ENCODE measurements at regions not wholly inside any gene's neighbourhood (a gene's known extent, or its start where the extent isn't known, plus 50 kb on each side); places are given as distances from the start of the nearest gene placed in this dataset.
A peak's percentile ranks its signal among the peaks of the same experiment; 100 is the strongest.

DNA sequence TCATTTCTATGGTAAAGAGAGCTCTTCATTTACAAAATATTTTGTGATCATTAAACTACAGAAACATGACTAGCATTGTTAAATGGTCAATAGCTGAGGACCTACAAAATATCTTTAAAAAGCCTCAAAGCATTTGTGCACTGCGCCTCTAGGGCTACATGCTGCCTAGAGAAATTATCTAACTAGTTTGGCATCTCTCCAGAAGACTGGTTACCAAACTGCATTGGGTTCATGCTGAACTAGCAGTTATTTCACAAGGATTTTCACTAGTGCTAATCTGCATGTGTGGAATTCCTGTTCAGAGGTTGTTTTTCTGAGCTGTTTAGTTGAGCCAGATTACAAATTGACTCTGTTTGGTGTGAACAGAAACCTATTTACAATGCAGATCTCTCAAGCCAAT is 58.5 kb upstream of the PITX2 start:
- no peak overlapping the region for H3K9ac ChIP-seq (ENCODE audit: low read length in 3 of 3)
- FAIRE-seq (no peak), DNase-seq (peak in 2 of 5 donors; percentile 13 to 27)
- intact Hi-C loops (cut with DNase I): no loop called here
- no peak overlapping the region for H3K27ac ChIP-seq (ENCODE audit: low read depth in 2 of 2, low read length in 2 of 2)
- TF ChIP-seq, protein P1, sequence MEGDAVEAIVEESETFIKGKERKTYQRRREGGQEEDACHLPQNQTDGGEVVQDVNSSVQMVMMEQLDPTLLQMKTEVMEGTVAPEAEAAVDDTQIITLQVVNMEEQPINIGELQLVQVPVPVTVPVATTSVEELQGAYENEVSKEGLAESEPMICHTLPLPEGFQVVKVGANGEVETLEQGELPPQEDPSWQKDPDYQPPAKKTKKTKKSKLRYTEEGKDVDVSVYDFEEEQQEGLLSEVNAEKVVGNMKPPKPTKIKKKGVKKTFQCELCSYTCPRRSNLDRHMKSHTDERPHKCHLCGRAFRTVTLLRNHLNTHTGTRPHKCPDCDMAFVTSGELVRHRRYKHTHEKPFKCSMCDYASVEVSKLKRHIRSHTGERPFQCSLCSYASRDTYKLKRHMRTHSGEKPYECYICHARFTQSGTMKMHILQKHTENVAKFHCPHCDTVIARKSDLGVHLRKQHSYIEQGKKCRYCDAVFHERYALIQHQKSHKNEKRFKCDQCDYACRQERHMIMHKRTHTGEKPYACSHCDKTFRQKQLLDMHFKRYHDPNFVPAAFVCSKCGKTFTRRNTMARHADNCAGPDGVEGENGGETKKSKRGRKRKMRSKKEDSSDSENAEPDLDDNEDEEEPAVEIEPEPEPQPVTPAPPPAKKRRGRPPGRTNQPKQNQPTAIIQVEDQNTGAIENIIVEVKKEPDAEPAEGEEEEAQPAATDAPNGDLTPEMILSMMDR (IDR thresholded peaks at IDR 0.05; ENCODE audit: borderline replicate concordance, extremely low read depth, insufficient read depth): no peak
- no peaks in the 10 kb centered on the region for H3K4me1 ChIP-seq (ENCODE audit: control insufficient read depth in 2 of 3, insufficient read depth in 2 of 3, low read depth in 1 of 3, low read length in 3 of 3)
- no peak overlapping the region for H3K4me3 ChIP-seq (ENCODE audit: low read length in 3 of 3)
- no peaks in the 10 kb centered on the region for H3K27me3 ChIP-seq (ENCODE audit: control insufficient read depth, insufficient read depth, low read length)
- no peaks in the 10 kb centered on the region for H3K9me3 ChIP-seq (ENCODE audit: control insufficient read depth in 2 of 3, insufficient read depth in 1 of 3, low read length in 3 of 3)
- no peaks in the 10 kb centered on the region for H3K36me3 ChIP-seq (ENCODE audit: control insufficient read depth in 2 of 3, insufficient read depth in 3 of 3, low read length in 3 of 3)

GRCh38 chr4:110682311-110682710 is 59.4 kb upstream of the PITX2 start:
- FAIRE-seq (no peak), DNase-seq (peak in 1 of 5 donors; percentile 18)
- Histone ChIP-seq H3K36me3 (ENCODE audit: control insufficient read depth in 2 of 3, insufficient read depth in 3 of 3, low read length in 3 of 3) (no peaks in the 10 kb centered on the region), H3K9me3 (ENCODE audit: control insufficient read depth in 2 of 3, insufficient read depth in 1 of 3, low read length in 3 of 3) (no peaks in the 10 kb centered on the region), H3K4me1 (ENCODE audit: control insufficient read depth in 2 of 3, insufficient read depth in 2 of 3, low read depth in 1 of 3, low read length in 3 of 3) (no peaks in the 10 kb centered on the region), H3K27ac (ENCODE audit: low read depth in 2 of 2, low read length in 2 of 2) (no peak overlapping the region), H3K9ac (ENCODE audit: low read length in 3 of 3) (no peak overlapping the region), H3K4me3 (ENCODE audit: low read length in 3 of 3) (no peak overlapping the region), H3K27me3 (ENCODE audit: control insufficient read depth, insufficient read depth, low read length) (no peaks in the 10 kb centered on the region)
- intact Hi-C loops (cut with DNase I): no loop called here
- TF ChIP-seq, protein P1 (IDR thresholded peaks at IDR 0.05; ENCODE audit: borderline replicate concordance, extremely low read depth, insufficient read depth): no peak

- no peak for DNase-seq
- Histone ChIP-seq H3K9ac (ENCODE audit: low read length in 3 of 3) (no peak overlapping the region), H3K27me3 (ENCODE audit: control insufficient read depth, insufficient read depth, low read length) (no peaks in the 10 kb centered on the region), H3K27ac (ENCODE audit: low read depth in 2 of 2, low read length in 2 of 2) (no peak overlapping the region), H3K4me1 (ENCODE audit: control insufficient read depth in 2 of 3, insufficient read depth in 2 of 3, low read depth in 1 of 3, low read length in 3 of 3) (no peaks in the 10 kb centered on the region), H3K4me3 (ENCODE audit: low read length in 3 of 3) (no peak overlapping the region), H3K36me3 (ENCODE audit: control insufficient read depth in 2 of 3, insufficient read depth in 3 of 3, low read length in 3 of 3) (no peaks in the 10 kb centered on the region), H3K9me3 (ENCODE audit: control insufficient read depth in 2 of 3, insufficient read depth in 1 of 3, low read length in 3 of 3) (no peaks in the 10 kb centered on the region)
- no peak for FAIRE-seq
- TF ChIP-seq, protein P1 (IDR thresholded peaks at IDR 0.05; ENCODE audit: borderline replicate concordance, extremely low read depth, insufficient read depth): no peak
- intact Hi-C loops (cut with DNase I): no loop called here
These were observed 60.7 kb upstream of the PITX2 start for GRCh38 chr4:110683601-110684000.

DNA sequence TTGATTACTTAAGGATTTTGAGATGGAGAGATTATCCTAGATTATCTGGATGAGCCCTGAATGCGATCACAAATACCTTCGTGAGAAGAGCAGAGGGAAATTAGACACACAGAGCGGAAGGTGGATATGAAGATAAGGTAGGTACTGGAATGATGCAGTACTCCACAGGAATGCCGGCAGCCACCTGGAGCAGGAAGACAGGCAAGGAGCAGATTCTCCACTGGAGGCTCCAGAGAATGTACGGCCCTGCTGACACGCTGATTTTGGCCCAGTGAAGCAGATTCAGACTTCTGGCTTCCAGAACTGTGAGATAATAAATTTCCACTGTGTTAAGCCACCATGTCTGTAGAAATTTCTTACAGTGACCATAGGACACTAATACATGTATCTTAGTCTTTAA is 79.4 kb upstream of the PITX2 start:
- FAIRE-seq: no peak

More for the DNA sequence above, 79.4 kb upstream of the PITX2 start:
- Histone ChIP-seq H3K4me1 (ENCODE audit: control insufficient read depth in 2 of 3, insufficient read depth in 2 of 3, low read depth in 1 of 3, low read length in 3 of 3) (no peaks in the 10 kb centered on the region), H3K27ac (ENCODE audit: low read depth in 2 of 2, low read length in 2 of 2) (no peak overlapping the region), H3K4me3 (ENCODE audit: low read length in 3 of 3) (no peak overlapping the region), H3K27me3 (ENCODE audit: control insufficient read depth, insufficient read depth, low read length) (no peaks in the 10 kb centered on the region), H3K9me3 (ENCODE audit: control insufficient read depth in 2 of 3, insufficient read depth in 1 of 3, low read length in 3 of 3) (no peaks in the 10 kb centered on the region), H3K36me3 (ENCODE audit: control insufficient read depth in 2 of 3, insufficient read depth in 3 of 3, low read length in 3 of 3) (no peaks in the 10 kb centered on the region), H3K9ac (ENCODE audit: low read length in 3 of 3) (no peak overlapping the region)
- no peak for DNase-seq
- TF ChIP-seq, protein P1 (IDR thresholded peaks at IDR 0.05; ENCODE audit: borderline replicate concordance, extremely low read depth, insufficient read depth): no peak
- intact Hi-C loops (cut with DNase I): no loop called here
